ENCODE measurements at regions not wholly inside any gene's neighbourhood (a gene's known extent, or its start where the extent isn't known, plus 50 kb on each side); places are given as distances from the start of the nearest gene placed in this dataset.

GRCh38 chr11:29826878-29827277 is 190.0 kb downstream of the KCNA4 start (continued):
- TF ChIP-seq, protein P1, sequence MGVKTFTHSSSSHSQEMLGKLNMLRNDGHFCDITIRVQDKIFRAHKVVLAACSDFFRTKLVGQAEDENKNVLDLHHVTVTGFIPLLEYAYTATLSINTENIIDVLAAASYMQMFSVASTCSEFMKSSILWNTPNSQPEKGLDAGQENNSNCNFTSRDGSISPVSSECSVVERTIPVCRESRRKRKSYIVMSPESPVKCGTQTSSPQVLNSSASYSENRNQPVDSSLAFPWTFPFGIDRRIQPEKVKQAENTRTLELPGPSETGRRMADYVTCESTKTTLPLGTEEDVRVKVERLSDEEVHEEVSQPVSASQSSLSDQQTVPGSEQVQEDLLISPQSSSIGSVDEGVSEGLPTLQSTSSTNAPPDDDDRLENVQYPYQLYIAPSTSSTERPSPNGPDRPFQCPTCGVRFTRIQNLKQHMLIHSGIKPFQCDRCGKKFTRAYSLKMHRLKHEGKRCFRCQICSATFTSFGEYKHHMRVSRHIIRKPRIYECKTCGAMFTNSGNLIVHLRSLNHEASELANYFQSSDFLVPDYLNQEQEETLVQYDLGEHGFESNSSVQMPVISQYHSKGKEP (tag by site-specific recombination; IDR thresholded peaks at IDR 0.05): no peak
- TF ChIP-seq ZNF26 (tag by site-specific recombination; IDR thresholded peaks at IDR 0.05) (no peak), ZNF791 (tag by site-specific recombination; IDR thresholded peaks at IDR 0.05) (no peak), ZNF239 (tag by site-specific recombination; IDR thresholded peaks at IDR 0.05) (no peak), ZNF571 (tag by site-specific recombination; IDR thresholded peaks at IDR 0.05) (no peak)

GRCh38 chr11:29816359-29816758 is 200.5 kb downstream of the KCNA4 start:
- H3K4me1 ChIP-seq (ENCODE audit: control insufficient read depth, insufficient read depth, low read length): no peaks in the 10 kb centered on the region
- ChIA-PET POLR2A (no interaction called here), CTCF (no interaction called here)
- H3K36me3 ChIP-seq (ENCODE audit: control insufficient read depth in 2 of 2, insufficient read depth in 1 of 2, low read length in 2 of 2): no peaks in the 10 kb centered on the region
- TF ChIP-seq ZNF623 (tag by site-specific recombination; IDR thresholded peaks at IDR 0.05) (no peak), ZNF354C (tag by site-specific recombination; IDR thresholded peaks at IDR 0.05; ENCODE audit: borderline replicate concordance, low read depth) (no peak), ZNF549 (tag by site-specific recombination; IDR thresholded peaks at IDR 0.05) (no peak), ZNF362 (tag by site-specific recombination; IDR thresholded peaks at IDR 0.05) (no peak), KLF7 (tag by site-specific recombination; IDR thresholded peaks at IDR 0.05; ENCODE audit: borderline replicate concordance) (no peak)
- H3K27ac ChIP-seq (ENCODE audit: extremely low read depth, low read depth, low read length): no peak overlapping the region
- no peak overlapping the region for H3K4me3 ChIP-seq (ENCODE audit: low read depth, low read length)
- H3K9me3 ChIP-seq (ENCODE audit: control insufficient read depth, insufficient read depth, low read depth, low read length): no peaks in the 10 kb centered on the region

GRCh38 chr11:29809121-29809520 is 207.7 kb downstream of the KCNA4 start:
- TF ChIP-seq ZNF341 (tag by site-specific recombination; IDR thresholded peaks at IDR 0.05; ENCODE audit: low read depth): no peak
- no peak for TF ChIP-seq ZBTB49 (tag by site-specific recombination; IDR thresholded peaks at IDR 0.05; ENCODE audit: low read depth)
- no peak for TF ChIP-seq ZNF23 (tag by site-specific recombination; IDR thresholded peaks at IDR 0.05; ENCODE audit: borderline replicate concordance)
- no peak for TF ChIP-seq PRDM10 (tag by site-specific recombination; IDR thresholded peaks at IDR 0.05)
- TF ChIP-seq ZNF513 (tag by site-specific recombination; IDR thresholded peaks at IDR 0.05): no peak
- no peak for TF ChIP-seq ZNF404 (tag by site-specific recombination; IDR thresholded peaks at IDR 0.05)
- no peak for TF ChIP-seq ZBTB21 (tag by site-specific recombination; IDR thresholded peaks at IDR 0.05)
- TF ChIP-seq ZNF2 (tag by site-specific recombination; IDR thresholded peaks at IDR 0.05): no peak
- no peak for TF ChIP-seq ZNF184 (tag by site-specific recombination; IDR thresholded peaks at IDR 0.05)
- no peak for TF ChIP-seq ZNF707 (tag by site-specific recombination; IDR thresholded peaks at IDR 0.05)
- no peak for TF ChIP-seq ZNF830 (tag by site-specific recombination; IDR thresholded peaks at IDR 0.05; ENCODE audit: low read depth)
- TF ChIP-seq GFI1B (tag by site-specific recombination; IDR thresholded peaks at IDR 0.05): no peak
- TF ChIP-seq ZNF610 (tag by site-specific recombination; IDR thresholded peaks at IDR 0.05; ENCODE audit: borderline replicate concordance): no peak
- ChIA-PET POLR2A (no interaction called here), CTCF (no interaction called here)
- Histone ChIP-seq H3K36me3 (ENCODE audit: control insufficient read depth in 2 of 2, insufficient read depth in 1 of 2, low read length in 2 of 2) (no peaks in the 10 kb centered on the region), H3K4me3 (ENCODE audit: low read depth, low read length) (no peak overlapping the region), H3K9me3 (ENCODE audit: control insufficient read depth, insufficient read depth, low read depth, low read length) (no peaks in the 10 kb centered on the region), H3K4me1 (ENCODE audit: control insufficient read depth, insufficient read depth, low read length) (no peaks in the 10 kb centered on the region), H3K27ac (ENCODE audit: extremely low read depth, low read depth, low read length) (no peak overlapping the region)
